ENCODE measurements at regions not wholly inside any gene's neighbourhood (a gene's known extent, or its start where the extent isn't known, plus 50 kb on each side); places are given as distances from the start of the nearest gene placed in this dataset.
"Not testable (repeated sequence)": the region's sequence is repeated elsewhere in the genome, so short reads cannot be mapped to it uniquely, and the experiment has no call there.

DNA sequence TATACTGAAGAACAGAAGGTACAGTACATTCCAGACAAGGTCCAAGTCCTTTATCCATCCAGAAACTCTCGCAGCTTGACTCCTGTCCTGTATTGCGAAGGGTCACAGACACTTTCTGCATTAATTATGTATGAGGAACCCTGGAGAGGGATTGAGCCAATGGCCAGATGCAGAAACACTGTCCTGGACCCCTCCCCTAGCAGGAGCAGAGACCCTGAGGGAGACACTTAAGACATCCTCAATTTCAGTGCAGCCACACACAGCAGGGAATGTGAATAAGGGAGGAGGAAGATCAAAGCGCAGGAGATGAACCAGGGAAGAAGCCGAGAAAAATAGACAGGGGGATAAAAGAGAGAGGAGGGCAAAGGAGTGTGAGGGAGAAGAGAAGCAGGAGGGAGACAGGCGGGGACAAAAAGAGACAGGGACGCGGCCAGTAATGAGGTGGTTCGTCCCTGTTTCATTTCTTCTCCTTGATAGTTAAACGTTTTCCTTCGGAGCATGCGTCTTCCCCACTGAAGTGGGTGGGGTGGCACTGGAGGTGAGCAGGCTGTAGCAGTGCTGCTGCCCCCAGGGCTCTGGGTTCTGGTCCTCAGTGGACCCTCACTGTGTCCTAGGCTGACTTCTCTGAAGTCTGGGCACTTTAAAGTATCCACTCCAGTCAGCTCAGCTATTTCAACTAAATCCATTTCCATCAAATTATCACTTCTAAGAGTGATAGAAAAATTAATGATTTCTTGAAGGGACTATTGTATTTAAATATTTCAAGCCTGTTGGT, 356.4 kb upstream of the NOCT start:
- no peak for DNase-seq (ENCODE audit: low read depth)

DNA sequence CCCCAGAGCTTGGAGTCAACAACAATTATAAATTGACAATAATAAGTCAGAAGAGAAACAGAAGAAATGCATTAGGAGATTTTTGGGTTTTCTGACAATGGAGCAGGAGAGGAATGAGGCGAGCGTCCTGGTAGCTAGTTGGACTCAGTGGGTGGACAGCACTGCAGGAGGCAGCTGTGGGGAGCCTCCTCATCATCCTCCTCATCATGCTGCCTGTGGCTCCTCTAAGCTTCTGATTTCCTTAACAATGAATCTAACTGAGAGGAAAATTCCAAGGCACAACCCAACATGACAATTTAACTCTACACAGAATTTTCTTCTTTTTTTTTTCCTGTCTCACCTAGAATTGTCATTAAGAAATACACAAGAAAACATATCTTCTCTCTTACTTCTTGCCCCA, 357.1 kb upstream of the NOCT start:
- no peak for DNase-seq (ENCODE audit: low read depth)

DNA sequence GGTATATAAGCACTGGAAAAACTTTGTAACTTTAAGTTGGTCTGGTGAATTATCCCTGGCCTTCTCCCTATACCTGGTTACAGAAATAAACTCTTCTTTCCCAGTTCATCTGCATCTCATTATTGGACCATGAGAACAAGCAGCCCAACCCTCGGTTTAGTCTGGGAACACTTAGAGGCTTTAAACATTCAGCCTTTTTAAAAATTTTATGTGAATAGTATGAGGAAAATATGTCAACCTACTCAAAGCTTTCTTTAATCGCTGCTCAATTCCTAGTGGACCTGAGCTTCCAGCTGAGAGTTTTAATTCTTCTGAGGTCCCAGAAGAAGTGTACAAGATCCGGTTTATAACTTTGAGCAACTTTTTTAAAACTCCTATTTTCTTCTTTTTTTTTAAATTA, 358.6 kb upstream of the NOCT start:
- DNase-seq (ENCODE audit: low read depth), result no peak

DNA sequence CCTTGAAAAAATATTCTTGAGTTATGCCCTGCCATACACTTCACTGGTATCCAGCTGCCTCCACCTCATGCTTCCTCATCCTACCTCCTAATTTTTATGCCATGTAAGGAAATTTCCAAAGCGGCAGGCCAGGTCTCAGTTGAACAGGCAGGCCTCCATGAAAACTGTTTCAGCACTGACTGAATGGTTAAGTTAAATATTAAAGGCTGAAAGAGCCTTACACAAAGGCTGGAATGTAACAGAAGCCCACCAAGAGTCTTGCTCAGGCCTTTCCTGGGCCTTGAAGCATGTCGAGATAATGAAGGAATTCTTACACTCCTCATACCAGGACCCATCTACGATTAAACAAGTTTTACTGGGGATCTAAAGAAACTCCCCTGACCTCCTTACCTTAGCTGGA, 359.6 kb upstream of the NOCT start:
- no peak for DNase-seq (ENCODE audit: low read depth)

DNA sequence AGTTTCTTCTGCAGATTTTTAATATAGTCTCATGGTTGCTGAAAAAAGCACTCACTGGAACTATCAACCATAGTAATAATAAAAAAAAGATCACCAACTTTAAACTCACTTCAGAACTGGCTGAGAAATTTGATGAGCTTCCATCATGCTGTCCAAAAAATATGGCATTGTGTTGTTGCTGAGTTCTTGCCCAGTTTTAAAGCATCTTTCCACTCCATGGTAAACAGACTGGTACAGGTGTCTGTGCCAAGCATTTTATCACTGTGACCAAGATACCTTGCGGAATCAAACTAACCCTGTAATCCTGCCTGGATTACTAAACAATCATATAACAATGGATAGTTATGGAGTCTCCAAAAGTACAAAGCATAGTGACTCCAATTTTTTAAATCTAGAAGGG, 360.3 kb upstream of the NOCT start:
- no peak for DNase-seq (ENCODE audit: low read depth)

DNA sequence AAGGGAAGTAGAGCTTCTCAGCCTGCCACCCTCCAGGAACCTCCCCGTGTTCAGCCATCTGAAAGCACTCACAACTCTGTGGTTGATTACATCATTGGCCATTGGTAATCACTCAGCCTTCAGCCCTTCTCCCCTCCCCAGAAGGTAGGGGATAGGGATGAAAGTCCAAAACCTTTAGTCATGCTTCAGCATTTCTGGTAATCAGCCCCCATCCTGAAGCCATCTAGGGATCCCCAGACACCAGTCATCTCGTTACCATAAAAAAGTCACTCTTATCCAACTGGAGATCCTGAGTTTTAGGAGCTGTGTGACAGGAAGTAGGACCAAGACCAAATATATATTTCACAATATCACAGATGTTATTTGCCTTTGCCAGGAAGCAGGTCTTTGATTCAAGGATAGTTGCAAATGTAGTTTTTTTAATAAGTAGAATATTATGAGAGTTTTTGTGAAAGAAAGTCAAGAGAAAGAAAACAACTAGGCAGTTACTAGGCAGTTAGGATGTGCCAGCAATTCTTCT, 364.6 kb upstream of the NOCT start:
- DNase-seq (ENCODE audit: low read depth), result no peak

DNA sequence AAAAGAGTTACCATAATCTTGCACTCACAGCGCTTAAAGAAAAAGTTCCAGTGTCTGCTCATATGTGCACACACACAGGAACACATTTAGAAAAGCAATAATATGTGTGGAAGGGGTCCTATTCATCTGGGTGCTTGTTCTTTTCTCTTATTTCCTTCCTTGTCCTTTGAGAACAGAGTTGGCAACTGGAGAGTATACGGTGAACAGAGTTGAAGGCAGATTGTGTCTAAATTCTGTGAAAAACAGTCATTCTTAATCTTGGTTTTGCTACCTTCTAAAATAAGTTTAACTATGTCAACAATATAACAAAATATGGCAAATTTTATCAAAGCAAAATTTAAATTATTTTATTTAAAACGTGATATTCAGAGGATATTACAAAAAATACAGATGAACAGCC, 365.1 kb upstream of the NOCT start:
- no peak for DNase-seq (ENCODE audit: low read depth)

DNA sequence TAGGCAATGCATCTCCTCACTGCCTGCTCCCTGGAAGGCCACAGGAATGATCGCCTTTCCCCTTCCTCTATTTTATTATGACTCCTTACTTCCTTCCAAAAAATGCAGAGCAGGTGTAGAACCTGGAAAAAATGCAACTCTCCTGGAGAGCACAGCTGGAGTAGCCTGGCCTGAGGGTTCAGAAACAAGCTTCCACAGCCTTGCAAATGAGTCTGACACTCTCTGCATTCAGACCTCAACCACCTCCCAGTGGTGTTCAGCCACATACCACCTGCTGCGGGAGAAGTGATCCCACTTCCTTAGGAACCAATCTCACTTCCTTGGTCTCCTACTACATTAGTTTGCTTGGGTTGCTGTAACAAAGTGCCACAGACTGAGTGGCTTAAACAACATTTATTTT, 368.1 kb upstream of the NOCT start:
- DNase-seq (ENCODE audit: low read depth), result no peak

DNA sequence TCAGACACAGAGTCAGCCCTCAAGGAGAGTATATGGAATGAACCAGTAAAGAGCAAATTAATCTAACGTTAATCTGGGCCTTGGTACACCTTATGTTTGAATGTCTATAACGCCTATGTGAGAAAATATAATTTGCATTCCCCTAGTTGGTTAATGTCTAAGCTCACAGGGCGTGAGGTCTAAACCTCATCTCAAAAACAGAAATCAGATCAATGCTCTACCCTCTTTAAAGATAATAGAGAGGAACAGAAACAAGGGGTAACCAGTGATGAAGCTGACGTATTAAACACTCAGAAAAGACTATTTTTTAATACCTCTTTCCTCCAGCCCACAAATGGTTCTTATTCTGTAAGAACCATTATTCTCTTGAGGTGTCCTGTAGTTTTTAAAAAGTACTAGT, 369.2 kb upstream of the NOCT start:
- no peak for DNase-seq (ENCODE audit: low read depth)

DNA sequence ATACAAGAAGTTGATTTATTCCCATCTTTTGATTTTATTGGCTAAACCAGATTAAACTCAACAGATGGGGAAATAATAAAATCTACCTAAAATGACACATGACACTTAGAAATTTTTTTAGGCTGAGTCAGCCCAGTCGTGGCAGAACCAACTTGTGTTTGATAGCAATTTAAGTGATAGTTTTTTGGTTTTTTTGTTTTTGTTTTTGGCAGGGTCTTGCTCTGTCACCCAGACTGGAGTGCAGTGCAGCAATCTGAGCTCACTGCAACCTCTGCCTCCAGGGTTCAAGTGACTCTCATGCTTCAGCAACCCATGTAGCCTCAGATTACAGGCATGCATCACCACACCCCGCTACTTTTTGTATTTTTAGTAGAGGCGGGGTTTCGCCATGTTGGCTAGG, 370.3 kb upstream of the NOCT start:
- DNase-seq (ENCODE audit: low read depth), result no peak

DNA sequence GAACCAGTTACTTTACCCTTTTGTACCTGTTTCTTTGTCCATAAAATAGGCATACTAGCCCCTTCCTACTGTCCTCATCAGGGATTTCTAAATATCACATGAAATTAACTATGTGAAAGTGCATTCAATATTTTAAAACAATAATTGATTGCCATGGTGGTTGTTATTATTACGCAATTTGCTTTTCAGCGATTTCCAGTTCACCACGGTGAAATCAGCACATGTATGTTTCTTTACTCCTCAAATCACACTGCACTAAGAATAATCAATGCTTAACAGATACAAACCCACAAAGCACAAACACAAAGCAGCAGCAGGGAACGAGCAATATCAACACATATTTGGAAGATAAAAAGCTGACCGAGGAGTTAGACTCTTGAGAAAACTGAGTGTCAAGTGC, 371.3 kb upstream of the NOCT start:
- DNase-seq (ENCODE audit: low read depth), result no peak

DNA sequence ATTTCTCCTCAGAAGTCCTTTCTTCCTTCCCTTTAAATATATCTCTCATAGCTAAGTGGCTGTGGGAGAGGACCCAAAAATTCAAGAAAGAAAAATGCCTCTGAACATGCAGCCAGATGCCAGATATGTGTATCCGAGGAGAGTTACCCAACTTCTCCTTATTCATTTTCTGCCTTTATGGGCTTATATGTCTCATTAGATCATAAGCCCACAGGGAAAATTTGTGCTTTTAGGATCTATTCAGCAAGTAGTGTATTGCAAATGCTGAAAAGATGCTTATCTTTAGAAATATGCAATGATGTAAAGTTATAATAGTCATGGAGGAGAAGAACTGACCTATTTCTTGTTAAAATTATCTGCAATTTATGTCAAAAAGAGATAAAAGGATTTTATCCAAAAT, 371.8 kb upstream of the NOCT start:
- no peak for DNase-seq (ENCODE audit: low read depth)

DNA sequence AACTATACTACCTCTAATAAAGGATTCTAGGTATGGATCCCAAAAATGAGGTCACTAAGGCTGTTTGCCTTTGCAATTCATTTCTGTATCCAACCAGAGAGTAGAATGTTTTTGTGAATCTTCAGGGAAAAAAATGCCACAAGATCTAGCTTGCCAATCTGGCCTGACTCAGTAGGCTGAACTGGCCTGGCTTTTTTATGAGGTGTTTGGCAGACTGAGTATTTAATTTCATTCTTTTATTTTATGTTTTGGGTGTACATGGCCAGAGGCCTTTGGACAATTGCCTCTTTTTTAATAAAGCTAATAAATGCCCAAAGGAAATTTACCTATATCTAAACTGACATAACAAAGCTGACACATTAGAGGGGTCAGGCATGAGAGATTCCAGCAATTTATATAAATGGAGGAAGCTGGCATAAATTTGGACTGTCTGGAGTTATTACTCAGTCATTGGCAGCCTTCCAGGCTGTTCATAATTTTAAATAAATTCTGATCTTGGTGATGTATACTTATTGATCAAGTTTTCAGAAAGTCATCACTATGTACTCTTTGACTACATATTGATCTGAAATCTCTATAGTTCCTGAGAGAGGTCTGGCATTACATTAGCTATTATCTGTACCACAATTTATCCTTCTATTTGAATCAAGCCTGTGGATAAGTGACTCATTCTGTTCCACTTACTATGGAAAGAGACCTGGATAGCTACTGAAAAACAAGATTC, 376.4 kb upstream of the NOCT start:
- no peak for DNase-seq (ENCODE audit: low read depth)

DNA sequence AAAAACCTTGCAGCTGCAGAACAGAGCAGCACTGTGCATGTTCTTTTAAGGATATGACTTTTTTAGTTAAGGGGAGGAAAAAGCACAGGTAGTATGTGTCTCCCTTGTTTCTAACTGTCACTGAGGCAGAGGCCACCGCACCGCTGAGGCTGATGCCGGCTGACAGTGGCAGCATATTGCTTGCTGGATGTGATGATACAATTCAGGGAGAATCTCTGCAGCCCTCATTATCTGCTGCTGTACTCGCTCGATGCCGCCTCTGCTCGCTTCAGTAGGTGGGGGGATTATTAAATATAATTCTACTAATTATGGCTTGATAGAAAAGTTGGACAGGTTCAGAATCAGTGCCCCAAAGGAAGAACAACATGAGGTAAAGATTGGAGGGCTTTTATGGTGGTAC, 378.8 kb upstream of the NOCT start:
- DNase-seq (ENCODE audit: low read depth), result no peak

DNA sequence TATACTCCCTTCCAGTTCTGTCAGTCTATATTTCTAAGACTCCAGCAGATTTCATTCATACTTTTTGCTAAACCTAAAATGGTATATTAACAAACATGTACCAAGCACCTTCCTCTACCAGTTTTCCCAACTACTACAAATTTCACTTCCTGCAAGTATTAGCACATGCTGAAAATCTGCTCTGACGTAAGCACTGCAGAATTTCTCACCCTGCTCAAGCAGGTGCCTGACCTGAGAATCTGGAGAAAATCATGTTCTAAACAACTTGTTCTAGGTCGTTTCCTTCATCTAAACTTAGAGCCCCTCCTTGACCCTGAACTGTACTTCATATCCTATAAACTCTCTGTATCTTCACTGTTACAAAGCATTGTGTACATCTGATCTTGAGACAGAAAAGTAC, 380.7 kb upstream of the NOCT start:
- DNase-seq (ENCODE audit: low read depth), result no peak

DNA sequence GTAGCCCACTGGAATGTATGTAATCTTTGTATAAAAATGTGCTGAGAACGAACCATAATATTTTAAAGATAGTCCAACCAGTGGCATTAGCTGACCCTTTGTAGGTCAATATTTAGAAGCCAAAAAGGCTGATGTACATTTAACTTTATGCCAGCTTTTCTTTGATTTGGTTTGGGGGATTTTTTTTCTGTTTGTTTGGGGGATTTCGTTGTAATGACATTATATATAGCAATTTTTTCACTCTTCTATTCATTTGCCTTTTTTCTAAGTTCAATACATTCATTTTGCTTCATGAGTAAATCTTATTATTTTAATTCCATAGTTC, 382.0 kb upstream of the NOCT start:
- DNase-seq (ENCODE audit: low read depth), result no peak

DNA sequence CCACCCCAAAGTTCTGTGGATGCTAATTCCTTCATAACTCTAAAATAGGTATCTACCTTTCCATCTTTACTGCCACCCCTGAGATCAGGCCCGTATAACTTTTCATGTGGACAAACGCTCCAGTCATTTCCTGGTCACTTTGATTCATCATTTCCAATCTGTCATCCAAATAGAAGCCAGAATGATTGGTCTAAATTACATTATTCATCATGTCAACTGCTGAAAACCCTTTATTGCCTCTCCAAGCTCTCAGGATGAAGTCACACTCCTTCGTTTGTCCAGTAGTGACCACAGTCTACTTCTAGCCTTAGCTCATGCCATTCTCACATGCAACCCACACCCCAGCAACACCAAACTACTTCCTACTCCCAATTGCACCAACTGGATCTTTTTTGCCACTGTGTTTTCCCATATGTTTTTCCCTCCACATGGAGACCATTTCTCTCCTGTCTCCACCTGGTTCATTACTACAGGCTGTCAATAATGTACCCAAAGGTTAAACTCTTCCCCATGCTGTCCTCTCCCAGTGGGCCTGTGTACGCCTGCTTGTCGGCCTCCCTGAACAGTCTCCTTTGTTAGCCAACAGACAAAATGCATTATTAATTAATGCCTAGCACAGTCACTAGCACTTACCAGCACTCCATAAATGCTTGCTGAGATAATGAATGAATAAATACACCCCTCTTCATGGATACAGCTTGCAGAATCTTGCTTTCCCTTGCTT, 382.6 kb upstream of the NOCT start:
- DNase-seq (ENCODE audit: low read depth), result no peak

DNA sequence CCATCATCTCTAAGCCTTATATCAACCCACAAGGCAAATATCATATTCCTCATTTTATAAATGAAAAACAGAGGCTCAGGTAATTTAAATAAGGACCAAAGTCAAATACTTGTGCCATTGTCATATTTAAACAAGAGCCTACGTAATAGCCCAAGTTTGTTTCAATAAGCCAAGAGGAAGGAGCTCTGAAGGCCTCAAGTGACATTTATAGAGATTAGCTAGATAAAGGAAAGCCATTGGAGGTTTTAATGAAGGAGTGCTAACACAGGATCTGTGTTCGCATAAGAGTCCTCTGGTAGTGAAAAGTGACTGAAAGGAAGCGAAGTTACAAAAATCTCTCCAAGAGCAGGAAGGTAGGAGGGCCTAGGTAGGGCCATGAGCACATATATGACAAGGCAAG, 384.9 kb upstream of the NOCT start:
- DNase-seq (ENCODE audit: low read depth), result no peak

DNA sequence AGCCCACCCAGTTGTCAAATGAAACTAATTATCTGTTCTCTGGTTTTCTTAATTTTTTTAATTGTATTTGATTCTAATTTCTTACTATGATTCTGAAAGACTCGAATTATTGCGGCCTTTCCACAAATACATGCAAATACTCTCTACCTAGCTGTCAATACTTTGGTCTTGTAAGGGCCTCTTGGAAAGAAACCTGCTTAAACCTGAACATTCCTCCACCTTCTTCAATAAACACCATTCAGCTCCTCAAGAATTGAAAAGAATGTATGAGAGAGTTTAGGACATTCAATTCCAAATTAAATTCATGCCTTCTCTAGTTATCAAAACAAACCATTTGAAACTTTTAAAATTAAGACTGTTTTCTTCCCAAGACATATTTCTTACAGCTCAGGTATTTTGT, 385.9 kb upstream of the NOCT start:
- no peak for DNase-seq (ENCODE audit: low read depth)

DNA sequence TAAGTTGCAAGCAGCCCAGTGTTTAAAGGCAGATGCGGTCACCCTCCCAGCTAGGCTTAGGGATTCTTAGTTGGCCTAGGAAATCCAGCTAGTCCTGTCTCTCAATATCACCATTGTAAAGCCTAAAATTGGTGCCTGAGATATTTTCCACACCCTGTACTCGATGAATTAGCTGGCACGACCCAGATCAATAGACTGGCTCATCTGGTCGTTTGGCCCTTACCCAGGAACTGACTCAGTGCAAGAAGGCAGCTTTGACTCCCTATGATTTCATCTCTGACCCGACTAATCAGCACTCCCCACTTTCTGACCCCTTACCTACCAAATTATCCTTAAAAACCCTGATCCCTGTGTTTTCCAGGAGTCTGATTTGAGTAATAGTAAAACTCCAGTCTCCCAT, 384.9 kb upstream of the SLC7A11 start:
- no peak for DNase-seq (ENCODE audit: low read depth)

DNA sequence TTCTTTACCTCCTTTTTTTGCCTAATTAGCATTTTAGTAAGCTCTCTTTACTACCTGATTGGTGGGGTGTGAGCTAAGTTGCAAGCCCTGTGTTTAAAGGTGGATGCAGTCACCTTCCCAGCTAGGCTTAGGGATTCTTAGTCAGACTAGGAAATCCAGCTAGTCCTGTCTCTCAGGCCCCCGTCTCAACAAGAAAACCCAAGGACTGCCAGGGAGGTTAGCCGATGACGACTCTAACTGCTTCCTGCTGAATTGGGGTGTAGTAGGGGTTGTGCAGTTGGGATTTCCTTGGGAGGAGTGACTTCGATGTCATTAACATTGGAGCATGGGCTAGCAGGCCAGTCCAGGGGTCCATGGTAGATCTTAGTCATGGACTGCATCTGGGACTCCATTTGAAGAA, 380.2 kb upstream of the SLC7A11 start:
- DNase-seq (ENCODE audit: low read depth), result not testable (repeated sequence)

DNA sequence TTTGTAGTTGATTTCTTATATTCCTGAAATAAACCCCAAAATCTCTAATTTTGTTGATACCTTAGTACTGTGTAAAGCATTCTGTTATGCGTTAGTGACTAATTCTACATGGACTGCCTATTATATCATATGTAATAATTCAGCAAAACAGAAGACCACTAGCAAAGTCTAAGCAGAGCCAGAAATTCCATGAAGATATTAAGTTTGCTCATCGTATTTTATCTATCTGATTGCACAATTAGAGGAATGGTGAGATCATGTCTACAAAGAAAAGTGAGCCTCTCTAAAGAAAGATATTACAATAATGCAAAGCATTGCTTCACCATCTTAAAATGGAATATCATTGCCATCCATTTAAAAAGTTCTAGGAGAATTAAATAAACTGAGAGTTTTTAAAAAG, 374.6 kb upstream of the SLC7A11 start:
- DNase-seq (ENCODE audit: low read depth), result no peak
